ENCODE measurements at regions not wholly inside any gene's neighbourhood (a gene's known extent, or its start where the extent isn't known, plus 50 kb on each side); places are given as distances from the start of the nearest gene placed in this dataset.

DNA sequence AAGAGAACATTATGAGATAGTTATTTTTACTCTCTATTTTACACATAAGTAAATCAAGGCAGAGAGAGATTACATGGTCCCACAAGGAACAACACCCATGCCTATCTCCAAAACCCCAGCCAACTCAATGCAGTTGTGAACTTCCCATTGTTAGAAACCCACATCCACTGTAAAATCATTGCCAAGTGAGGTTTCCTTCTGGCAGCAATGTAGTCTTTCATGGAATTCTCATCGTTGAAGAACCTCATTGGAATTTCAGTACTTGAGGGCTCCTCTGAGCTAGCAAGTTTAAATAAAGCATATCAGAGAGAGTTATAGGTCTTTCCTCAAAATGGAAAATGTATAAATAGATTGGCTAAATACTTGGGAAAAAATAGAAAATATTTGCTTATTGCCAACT, 105.2 kb downstream of the RAD51AP2 start:
- Mint-ChIP-seq H3K36me3 (ENCODE audit: low read depth) (no peaks in the 10 kb centered on the region), H3K27ac (no peak overlapping the region), H3K27me3 (ENCODE audit: low read depth) (no peaks in the 10 kb centered on the region), H3K4me1 (ENCODE audit: low read depth) (no peaks in the 10 kb centered on the region), H3K4me3 (no peak overlapping the region), H3K9me3 (peaks cover 5% of the 10 kb centered on the region)
- CTCF ChIA-PET = no interaction called here
- no peak for DNase-seq
- intact Hi-C loops (cut with micrococcal nuclease) = no loop called here

DNA sequence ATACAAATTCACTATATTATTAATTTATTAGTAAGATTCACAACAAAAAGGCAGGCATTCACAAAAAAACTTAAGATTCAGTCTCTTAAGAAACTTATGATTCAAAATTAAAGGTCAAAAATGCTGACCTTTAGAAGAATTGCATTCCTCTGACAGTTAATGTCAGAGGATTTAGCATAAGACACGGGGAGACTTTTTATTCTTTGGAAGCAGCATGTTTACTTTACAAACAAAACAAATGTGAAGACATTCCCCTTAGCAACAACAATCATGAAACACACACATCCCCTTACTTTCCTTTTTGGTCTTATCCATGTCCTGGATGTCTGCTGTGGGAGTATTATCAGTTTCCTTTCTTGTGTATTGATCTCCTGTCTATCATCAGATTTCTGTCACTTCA, 117.1 kb downstream of the RAD51AP2 start:
- H3K9me3 Mint-ChIP-seq = peaks cover 12% of the 10 kb centered on the region
- H3K36me3 Mint-ChIP-seq (ENCODE audit: low read depth) = no peaks in the 10 kb centered on the region
- H3K4me3 Mint-ChIP-seq = no peak overlapping the region
- no peaks in the 10 kb centered on the region for H3K27me3 Mint-ChIP-seq (ENCODE audit: low read depth)
- no peak for DNase-seq
- CTCF ChIA-PET = interaction anchor here (0.8 kb wide), 1 partner anchor 33 kb away, joined by 3 read pairs; no protein-coding TSS in a partner anchor
- H3K4me1 Mint-ChIP-seq (ENCODE audit: low read depth) = no peaks in the 10 kb centered on the region
- H3K27ac Mint-ChIP-seq = no peak overlapping the region
- intact Hi-C loops (cut with micrococcal nuclease) = no loop called here

DNA sequence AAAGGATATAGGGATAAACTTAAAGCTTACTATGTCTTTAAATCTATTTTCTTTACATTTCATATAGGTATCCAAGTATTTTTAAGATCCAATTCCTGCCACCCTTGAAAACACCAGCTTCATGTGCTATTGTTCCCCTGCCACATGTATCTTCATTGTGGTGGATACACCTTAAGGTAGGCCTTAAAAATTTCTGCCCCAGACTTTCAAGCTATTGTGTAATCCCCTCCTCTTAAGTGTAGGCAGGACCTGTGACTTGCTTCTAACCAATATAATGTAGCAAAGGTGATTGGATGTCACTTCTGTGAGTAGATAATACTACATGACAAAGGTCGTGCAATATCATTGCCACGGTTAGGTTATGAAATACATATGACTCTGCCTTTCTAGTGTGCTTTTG, 119.5 kb downstream of the RAD51AP2 start:
- Mint-ChIP-seq H3K9me3 (peaks cover 12% of the 10 kb centered on the region), H3K4me1 (ENCODE audit: low read depth) (no peaks in the 10 kb centered on the region), H3K36me3 (ENCODE audit: low read depth) (no peaks in the 10 kb centered on the region), H3K27me3 (ENCODE audit: low read depth) (no peaks in the 10 kb centered on the region), H3K27ac (no peak overlapping the region), H3K4me3 (no peak overlapping the region)
- intact Hi-C loops (cut with micrococcal nuclease) = no loop called here
- CTCF ChIA-PET = no interaction called here
- no peak for DNase-seq

DNA sequence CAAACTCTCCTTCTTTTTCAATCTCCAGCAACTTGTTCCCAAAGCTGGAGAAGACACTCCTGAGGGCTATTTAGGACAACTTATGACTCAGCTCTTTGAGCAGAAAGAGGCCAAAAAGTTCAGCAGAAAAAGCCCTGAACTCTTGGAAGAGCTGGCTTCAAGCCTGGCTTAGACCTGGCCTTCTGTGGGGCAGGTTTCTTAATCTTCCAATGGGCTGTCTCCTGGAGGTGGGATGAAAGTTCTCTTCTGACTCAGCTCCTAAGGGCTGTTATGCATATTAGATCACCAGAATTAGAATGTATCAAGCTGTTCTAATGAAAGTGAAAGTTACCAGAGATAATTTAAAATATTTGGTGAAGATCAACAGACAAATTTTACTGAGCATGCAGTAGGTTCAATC, 129.4 kb downstream of the RAD51AP2 start:
- CTCF ChIA-PET = no interaction called here
- no peaks in the 10 kb centered on the region for H3K9me3 Mint-ChIP-seq
- no peak overlapping the region for H3K4me3 Mint-ChIP-seq
- DNase-seq = no peak
- H3K27ac Mint-ChIP-seq = no peak overlapping the region
- H3K36me3 Mint-ChIP-seq (ENCODE audit: low read depth) = no peaks in the 10 kb centered on the region
- intact Hi-C loops (cut with micrococcal nuclease) = no loop called here
- no peaks in the 10 kb centered on the region for H3K27me3 Mint-ChIP-seq (ENCODE audit: low read depth)
- H3K4me1 Mint-ChIP-seq (ENCODE audit: low read depth) = no peaks in the 10 kb centered on the region

DNA sequence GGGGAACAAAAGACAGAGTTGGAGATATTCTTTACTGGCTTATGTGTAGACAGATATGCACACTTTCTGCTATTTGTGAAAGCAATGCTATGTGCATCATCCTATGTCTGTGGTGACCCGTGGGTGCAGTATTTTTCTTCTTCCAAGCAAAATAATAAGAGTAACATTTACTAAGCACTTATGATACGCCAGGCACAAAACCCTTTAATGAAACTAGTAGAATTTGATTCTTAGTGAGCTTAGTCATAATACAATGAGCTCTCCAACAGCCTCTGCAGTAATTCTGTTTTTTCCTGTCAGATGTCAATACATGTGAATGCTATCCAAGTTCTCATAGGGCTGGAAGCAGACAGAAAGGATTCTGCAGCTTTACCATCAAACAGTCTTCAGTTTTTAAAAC, 130.6 kb downstream of the RAD51AP2 start:
- CTCF ChIA-PET = interaction anchor here (0.7 kb wide), 1 partner anchor 48 kb away, joined by 3 read pairs; no protein-coding TSS in a partner anchor
- no peaks in the 10 kb centered on the region for H3K36me3 Mint-ChIP-seq (ENCODE audit: low read depth)
- intact Hi-C loops (cut with micrococcal nuclease) = no loop called here
- H3K4me1 Mint-ChIP-seq (ENCODE audit: low read depth) = no peaks in the 10 kb centered on the region
- H3K27me3 Mint-ChIP-seq (ENCODE audit: low read depth) = no peaks in the 10 kb centered on the region
- DNase-seq = no peak
- H3K9me3 Mint-ChIP-seq = no peaks in the 10 kb centered on the region
- no peak overlapping the region for H3K4me3 Mint-ChIP-seq
- no peak overlapping the region for H3K27ac Mint-ChIP-seq

DNA sequence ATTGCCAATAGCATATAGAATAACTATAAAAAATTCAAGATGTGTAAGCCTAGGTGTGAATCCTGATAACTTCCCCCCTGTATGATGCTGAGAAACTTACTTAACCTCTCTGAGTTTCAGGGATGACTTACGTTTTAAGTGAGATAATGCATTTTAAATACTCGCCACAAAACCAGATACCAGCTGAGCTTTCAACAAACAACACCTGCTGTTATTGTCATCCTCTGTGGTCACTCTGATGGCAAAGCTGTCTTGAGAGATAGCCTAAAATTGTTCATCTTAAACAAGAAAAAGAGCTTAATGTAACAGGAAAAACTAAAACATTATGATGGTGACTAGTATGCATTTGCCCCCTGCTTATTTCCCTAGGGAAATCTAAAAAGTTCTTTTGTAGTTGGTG, 131.5 kb downstream of the RAD51AP2 start:
- CTCF ChIA-PET = no interaction called here
- H3K4me1 Mint-ChIP-seq (ENCODE audit: low read depth) = no peaks in the 10 kb centered on the region
- H3K9me3 Mint-ChIP-seq = no peaks in the 10 kb centered on the region
- no peak for DNase-seq
- no peak overlapping the region for H3K4me3 Mint-ChIP-seq
- intact Hi-C loops (cut with micrococcal nuclease) = no loop called here
- no peak overlapping the region for H3K27ac Mint-ChIP-seq
- no peaks in the 10 kb centered on the region for H3K27me3 Mint-ChIP-seq (ENCODE audit: low read depth)
- H3K36me3 Mint-ChIP-seq (ENCODE audit: low read depth) = no peaks in the 10 kb centered on the region

DNA sequence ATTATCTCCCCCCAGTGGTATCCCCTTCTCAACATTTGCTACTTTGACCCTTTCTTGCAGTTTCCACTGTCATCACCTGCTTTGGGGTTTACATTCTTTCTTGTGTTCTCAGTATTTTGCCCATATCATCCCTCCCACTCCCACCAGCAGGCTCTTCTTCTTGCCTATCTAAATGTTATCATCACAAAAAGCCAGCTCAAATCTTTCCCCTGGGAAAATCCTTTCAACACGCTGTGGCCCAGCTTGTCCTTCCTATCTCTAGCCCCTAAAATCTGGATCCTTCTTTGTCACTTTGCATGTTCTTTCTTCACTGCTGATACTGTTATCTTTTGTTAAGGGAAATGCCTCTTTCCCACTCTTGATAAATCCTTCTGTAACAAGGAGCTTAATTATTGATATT, 138.2 kb downstream of the RAD51AP2 start:
- no peaks in the 10 kb centered on the region for H3K27me3 Mint-ChIP-seq (ENCODE audit: low read depth)
- no peaks in the 10 kb centered on the region for H3K9me3 Mint-ChIP-seq
- no peak for DNase-seq
- H3K27ac Mint-ChIP-seq = no peak overlapping the region
- H3K4me3 Mint-ChIP-seq = no peak overlapping the region
- no peaks in the 10 kb centered on the region for H3K4me1 Mint-ChIP-seq (ENCODE audit: low read depth)
- no peaks in the 10 kb centered on the region for H3K36me3 Mint-ChIP-seq (ENCODE audit: low read depth)
- intact Hi-C loops (cut with micrococcal nuclease) = no loop called here
- CTCF ChIA-PET = no interaction called here

DNA sequence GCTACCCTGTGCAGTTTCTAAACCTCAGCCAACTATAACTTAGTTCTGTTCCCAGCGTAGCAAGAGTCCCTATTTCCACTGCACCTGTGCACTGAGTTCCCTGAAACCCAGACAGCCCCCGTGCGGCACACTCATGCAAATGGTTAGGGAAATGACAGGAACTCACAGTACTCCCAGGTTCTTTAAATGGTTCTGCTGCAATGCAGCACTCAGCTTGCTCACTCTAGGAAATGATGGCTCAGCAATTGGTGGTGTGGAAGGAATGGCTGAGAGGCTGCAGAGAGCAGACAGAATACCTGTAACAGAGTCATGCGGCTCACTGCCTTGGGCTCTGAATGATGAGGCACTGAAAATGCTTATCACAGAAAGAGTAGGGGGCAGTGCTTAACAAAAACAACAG, 143.0 kb downstream of the RAD51AP2 start:
- Mint-ChIP-seq H3K27ac (no peak overlapping the region), H3K4me1 (ENCODE audit: low read depth) (no peaks in the 10 kb centered on the region), H3K27me3 (ENCODE audit: low read depth) (no peaks in the 10 kb centered on the region), H3K9me3 (peaks cover 2% of the 10 kb centered on the region), H3K36me3 (ENCODE audit: low read depth) (no peaks in the 10 kb centered on the region), H3K4me3 (no peak overlapping the region)
- CTCF ChIA-PET = no interaction called here
- intact Hi-C loops (cut with micrococcal nuclease) = no loop called here
- DNase-seq = no peak

DNA sequence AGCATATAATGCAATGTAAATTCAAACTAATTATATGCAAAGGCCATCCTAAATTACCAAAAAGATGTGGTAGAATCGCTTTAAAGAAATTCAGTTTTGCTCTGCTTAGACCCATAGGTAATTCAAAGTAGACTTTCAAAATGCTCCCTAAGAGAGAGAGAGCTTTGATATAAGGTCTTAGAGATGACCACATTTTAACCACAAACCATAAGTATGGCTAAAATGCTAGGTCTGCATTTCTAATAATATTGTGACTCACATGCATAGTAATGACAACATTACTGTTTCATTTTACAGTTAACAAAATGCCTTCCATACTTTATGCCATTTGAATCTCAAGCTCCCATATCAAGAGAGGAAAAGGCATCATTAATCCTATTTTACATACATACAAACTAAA, 144.5 kb downstream of the RAD51AP2 start:
- Mint-ChIP-seq H3K27ac (no peak overlapping the region), H3K4me3 (no peak overlapping the region), H3K36me3 (ENCODE audit: low read depth) (no peaks in the 10 kb centered on the region), H3K9me3 (peaks cover 4% of the 10 kb centered on the region), H3K27me3 (ENCODE audit: low read depth) (no peaks in the 10 kb centered on the region), H3K4me1 (ENCODE audit: low read depth) (no peaks in the 10 kb centered on the region)
- intact Hi-C loops (cut with micrococcal nuclease) = no loop called here
- DNase-seq = no peak
- CTCF ChIA-PET = no interaction called here

DNA sequence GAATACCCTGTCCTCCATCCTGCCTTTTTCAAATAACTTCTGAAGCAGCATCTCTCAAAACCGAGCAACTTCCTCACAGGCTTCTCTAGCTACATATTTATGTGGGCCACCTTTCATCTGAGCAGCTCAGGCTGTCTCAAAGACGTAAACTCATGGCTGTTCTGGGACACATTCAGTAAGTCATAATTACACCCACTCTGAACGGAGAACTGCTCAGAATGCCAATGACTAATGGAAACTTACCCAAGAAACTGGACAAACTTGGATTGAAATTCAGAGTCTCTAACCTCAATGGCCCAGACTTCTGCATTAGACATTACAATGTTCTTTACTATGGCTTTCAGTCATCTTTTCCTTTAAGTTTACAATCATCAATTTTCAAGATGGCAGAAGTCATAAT, 145.2 kb downstream of the RAD51AP2 start:
- Mint-ChIP-seq H3K4me3 (no peak overlapping the region), H3K9me3 (peaks cover 4% of the 10 kb centered on the region), H3K4me1 (ENCODE audit: low read depth) (no peaks in the 10 kb centered on the region), H3K36me3 (ENCODE audit: low read depth) (no peaks in the 10 kb centered on the region), H3K27me3 (ENCODE audit: low read depth) (no peaks in the 10 kb centered on the region), H3K27ac (no peak overlapping the region)
- CTCF ChIA-PET = no interaction called here
- intact Hi-C loops (cut with micrococcal nuclease) = no loop called here
- DNase-seq = no peak

DNA sequence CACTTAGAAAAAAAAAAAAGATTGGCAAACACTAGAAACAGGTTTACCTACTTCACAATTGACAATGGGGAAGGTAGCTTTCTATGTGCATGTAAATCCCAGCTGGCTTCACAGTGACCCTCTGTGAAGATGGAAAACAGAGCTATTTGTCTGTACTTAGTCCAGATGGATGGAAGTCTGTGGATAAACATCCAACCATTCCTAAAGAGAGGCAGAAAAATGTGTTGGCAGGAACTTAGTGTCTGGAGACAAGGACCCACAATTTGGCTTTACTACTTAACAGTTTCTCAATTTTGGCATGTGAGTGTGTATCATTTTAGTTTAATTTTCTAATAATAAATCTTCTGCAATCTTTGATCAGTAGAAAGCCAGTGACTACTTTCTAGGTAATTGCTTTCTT, 154.4 kb downstream of the RAD51AP2 start:
- intact Hi-C loops (cut with micrococcal nuclease) = no loop called here
- H3K4me3 Mint-ChIP-seq = no peak overlapping the region
- peaks cover 3% of the 10 kb centered on the region for H3K27me3 Mint-ChIP-seq (ENCODE audit: low read depth)
- DNase-seq = no peak
- no peaks in the 10 kb centered on the region for H3K4me1 Mint-ChIP-seq (ENCODE audit: low read depth)
- CTCF ChIA-PET = no interaction called here
- H3K36me3 Mint-ChIP-seq (ENCODE audit: low read depth) = no peaks in the 10 kb centered on the region
- H3K9me3 Mint-ChIP-seq = peaks cover 15% of the 10 kb centered on the region
- H3K27ac Mint-ChIP-seq = no peak overlapping the region

DNA sequence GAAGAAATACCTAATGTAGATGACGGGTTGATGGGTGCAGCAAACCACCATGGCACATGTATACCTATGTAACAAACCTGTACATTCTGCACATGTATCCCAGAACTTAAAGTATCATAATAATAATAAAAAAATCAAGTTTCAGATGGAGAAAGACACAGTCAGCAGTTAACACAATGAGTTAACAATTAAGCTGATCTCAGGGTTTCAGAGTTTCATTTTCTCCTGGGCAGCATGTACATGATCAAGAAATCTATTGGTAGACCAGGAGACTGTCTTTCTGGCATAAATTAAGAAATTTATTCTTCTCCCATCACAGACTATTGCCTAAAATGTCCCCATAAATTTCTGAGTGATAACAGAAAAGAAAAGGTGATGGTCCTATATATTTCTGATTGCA, 155.3 kb downstream of the RAD51AP2 start:
- H3K4me3 Mint-ChIP-seq = no peak overlapping the region

DNA sequence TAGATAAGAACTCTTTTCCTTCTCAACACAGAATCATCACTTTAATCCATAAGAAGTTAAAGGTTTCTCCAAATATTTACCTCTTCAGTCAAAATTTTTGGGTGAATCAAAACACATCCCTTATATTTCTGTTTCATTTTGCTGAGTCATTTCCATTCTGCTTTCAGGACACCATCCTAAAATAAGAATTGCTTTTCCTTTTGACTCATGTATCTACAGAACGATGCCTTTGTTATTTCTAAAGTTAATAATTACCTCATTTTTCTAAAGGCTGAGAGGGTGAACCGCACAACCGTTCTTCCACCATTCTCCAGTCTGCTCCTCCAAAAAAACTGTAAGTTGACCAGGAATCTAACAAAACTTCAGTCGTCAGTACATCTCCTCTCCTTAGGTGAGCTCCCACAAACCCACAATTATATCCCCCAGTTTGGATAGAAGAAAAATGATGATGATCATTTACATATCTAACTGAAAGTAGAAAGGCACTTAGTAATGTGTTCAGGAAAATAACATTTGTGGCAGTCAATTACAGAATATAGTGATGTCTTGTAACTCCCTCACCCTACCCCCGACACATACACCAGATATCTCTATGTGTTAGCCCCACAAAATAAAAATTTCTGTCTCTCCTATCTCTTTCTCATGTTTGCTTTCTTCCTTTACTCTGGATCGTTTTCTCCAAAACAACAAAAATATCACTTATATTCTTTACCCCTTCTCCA, 162.5 kb downstream of the RAD51AP2 start:
- Mint-ChIP-seq H3K36me3 (ENCODE audit: low read depth) (no peaks in the 10 kb centered on the region), H3K27ac (no peak overlapping the region), H3K9me3 (peaks cover 1% of the 10 kb centered on the region), H3K27me3 (ENCODE audit: low read depth) (no peaks in the 10 kb centered on the region), H3K4me1 (ENCODE audit: low read depth) (no peaks in the 10 kb centered on the region), H3K4me3 (no peak overlapping the region)
- intact Hi-C loops (cut with micrococcal nuclease) = no loop called here
- CTCF ChIA-PET = interaction anchor here (0.6 kb wide), 1 partner anchor 599 kb away, joined by 3 read pairs; no protein-coding TSS in a partner anchor
- DNase-seq = no peak

More for the DNA sequence above, 155.3 kb downstream of the RAD51AP2 start:
- intact Hi-C loops (cut with micrococcal nuclease) = no loop called here
- Mint-ChIP-seq H3K27me3 (ENCODE audit: low read depth) (peaks cover 3% of the 10 kb centered on the region), H3K36me3 (ENCODE audit: low read depth) (no peaks in the 10 kb centered on the region), H3K27ac (no peak overlapping the region), H3K4me1 (ENCODE audit: low read depth) (no peaks in the 10 kb centered on the region), H3K9me3 (peaks cover 15% of the 10 kb centered on the region)
- DNase-seq = no peak
- CTCF ChIA-PET = no interaction called here

Data from activated naive CD4-positive, alpha-beta T cell treated with anti-CD3 and anti-CD28 coated beads for 36 hours (primary cell).